GM19395 (cell line): ENCODE measurements at regions not wholly inside any gene's neighbourhood (a gene's known extent, or its start where the extent isn't known, plus 50 kb on each side); places are given as distances from the start of the nearest gene placed in this dataset.
"Not testable (repeated sequence)": the region's sequence is repeated elsewhere in the genome, so short reads cannot be mapped to it uniquely, and the experiment has no call there.

ENCODE experiments used
- ATAC-seq: cut with Tn5 transposase; IDR thresholded peaks from one replicate; pipeline ENCODE4 v1.9.1; 2021; ENCODE audit warnings: mild to moderate bottlenecking, moderate library complexity; ENCODE audit not compliant: unreplicated experiment

DNA sequence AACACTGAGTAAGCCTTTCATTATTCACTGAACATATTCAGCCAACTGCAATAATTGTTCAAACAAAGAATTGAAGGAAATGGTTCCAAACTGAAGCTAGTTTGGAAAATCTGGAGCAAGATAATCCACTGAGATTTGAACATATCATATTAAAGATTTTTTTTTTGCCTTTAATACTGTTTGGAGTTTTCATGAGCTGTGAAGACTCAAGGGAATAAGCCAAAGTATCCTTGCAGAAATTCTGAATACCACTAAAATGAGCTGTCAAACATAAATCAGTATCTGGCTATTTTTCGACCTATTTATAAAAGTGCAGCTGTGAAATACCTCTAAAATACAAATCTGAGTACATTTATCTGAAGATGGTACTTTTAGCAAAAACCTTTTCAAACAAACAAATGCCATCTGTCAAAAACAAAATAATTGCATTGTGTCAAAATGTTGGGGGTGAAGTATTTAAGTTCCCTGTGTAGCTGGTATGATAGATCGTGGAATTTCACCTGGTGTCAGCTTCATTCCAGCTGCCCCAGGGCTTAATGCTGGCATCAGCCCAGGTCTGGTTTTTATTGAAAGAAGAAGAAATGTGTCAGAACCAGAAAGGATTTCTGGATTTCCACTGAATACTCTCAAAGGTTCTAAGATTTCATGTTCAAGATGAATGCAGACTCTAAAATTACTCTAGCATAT, 149.0 kb upstream of the GRAMD2B start:
- ATAC-seq = no peak

GRCh38 chr5:126274763-126275125, 148.5 kb upstream of the GRAMD2B start:
- ATAC-seq = no peak

DNA sequence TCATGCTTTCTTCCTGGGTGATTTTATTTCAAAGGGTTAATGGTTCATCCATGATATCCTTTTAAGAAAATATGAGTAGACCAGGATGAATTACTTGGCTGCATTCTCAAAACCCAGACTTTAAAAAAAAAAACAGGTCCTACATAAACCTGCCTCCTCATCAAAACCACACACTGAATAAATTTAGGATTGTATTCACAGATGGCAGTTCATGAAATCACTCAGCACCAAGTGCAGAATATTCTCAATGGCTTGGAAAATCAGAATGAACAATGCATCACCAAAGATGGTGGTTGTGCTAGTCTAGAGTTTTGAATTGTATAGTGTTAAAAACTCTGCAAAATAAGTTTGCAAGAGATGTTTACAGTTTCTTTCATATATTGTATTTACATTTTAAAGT, 145.4 kb upstream of the GRAMD2B start:
- ATAC-seq = no peak

DNA sequence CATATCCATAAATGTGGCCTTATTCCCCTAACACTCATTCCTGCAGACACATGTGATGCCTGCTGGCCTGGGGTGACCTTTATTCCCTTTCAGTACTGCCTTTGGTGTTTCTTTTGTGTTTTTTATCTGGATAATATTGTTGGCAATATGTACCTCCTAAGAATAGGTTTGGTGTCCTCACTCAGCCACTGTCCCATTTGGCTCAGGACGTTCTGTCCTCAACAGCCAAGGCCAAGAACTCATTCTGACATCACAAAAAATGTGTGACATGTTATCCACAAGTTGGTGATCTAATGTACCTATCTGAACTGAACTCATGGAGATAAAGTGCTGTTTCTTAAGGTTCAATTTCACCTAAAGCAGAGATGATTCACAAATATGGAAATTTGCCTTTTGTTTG, 142.9 kb upstream of the GRAMD2B start:
- no peak for ATAC-seq

DNA sequence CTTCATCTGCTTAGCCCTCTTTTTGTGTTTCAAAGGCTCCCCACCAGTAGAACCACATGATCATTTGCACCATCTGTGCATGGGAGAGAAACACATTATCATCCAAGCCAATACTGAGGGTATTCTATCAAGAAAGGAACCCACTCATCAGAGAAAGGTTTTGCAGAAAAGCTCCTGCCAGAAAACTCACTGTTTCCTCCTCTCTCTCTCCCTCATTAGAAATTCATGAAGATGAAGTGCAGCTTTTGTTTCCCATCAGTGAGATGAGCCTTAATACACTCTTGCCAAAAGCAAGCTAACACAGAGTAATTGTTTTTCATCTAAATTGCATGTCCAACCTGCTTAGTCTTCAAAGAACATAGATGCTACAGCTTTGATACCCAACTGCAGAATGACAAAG, 142.4 kb upstream of the GRAMD2B start:
- ATAC-seq = no peak

DNA sequence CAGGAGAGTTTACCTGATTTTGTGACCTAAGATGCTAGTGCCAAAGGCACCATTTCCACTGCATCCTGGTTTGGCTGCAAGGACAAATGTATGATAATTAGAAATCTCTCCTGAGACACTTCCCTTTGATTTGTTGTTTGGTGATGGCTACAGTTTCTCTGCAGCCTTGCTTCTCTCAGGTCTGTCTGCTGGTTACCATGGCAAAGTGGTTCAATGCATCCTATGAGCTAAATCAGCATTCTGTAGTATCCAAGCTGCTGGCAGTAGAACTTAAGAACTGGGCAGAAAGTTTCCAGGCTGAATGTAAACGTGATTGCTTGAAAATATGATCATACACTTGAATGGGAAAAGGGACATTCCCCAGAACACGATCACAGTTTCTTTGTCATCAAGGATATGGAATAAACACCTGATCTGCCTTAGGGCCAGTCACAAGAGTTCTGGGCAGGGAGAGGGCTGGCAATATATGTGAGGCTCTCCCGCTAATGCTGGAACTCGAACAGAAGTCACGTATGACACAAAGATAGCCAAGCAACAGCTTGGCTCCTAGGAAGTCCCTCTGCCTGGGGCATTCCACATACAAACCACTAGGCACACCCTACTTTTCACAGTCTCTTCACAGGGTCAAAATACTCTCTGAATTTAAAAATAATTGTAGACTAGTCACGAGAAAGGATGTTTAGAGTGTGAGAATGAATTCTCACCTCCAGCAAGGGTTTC, 138.1 kb upstream of the GRAMD2B start:
- no peak for ATAC-seq

DNA sequence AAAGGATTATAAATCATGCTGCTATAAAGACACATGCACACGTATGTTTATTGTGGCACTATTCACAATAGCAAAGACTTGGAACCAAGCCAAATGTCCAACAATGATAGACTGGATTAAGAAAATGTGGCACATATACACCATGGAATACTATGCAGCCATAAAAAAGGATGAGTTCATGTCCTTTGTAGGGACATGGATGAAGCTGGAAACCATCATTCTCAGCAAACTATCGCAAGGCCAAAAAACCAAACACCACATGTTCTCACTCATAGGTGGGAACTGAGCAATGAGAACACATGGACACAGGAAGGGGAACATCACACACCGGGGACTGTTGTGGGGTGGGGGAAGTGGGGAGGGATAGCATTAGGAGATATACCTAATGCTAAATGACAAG, 127.1 kb upstream of the GRAMD2B start:
- not testable (repeated sequence) for ATAC-seq

DNA sequence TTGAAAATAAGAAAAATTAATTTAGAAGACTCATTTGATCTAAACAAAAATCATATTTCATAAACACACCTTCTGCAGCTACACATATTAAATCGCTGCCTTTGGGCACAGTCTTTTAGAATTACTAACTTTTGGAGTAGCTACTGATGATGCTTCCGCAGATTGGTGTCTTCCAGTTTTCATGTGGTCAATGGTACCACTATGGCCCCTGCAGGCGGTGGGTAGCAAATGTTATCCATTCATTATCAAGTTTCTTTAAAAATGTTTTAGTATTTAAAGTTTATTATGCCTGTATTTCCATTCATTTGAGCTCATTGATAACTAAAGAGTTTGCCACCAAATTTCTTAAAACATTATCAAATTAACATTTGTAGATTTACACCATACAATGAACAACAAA, 122.9 kb upstream of the GRAMD2B start:
- ATAC-seq = no peak

GRCh38 chr5:126301056-126301455, 122.2 kb upstream of the GRAMD2B start:
- ATAC-seq = no peak

DNA sequence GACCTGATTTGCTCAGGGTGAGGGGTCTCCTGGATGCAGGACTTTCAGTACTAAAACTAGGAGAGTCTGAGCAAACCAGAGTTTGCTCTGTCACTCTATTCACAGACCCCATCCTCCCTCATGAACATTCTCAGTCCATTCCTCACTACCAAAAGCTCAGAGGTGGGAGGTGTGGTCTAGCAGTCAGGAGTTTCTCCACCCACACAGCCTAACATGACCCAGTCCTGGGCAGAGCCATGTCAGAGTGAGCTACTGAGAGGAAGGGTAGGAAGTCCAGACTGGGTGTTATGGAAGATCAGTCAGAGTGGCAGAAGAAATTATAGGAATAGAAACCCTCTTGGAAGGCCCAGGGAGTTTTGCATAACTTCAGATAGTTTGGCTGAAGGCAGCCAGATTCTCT, 113.3 kb upstream of the GRAMD2B start:
- ATAC-seq = no peak

DNA sequence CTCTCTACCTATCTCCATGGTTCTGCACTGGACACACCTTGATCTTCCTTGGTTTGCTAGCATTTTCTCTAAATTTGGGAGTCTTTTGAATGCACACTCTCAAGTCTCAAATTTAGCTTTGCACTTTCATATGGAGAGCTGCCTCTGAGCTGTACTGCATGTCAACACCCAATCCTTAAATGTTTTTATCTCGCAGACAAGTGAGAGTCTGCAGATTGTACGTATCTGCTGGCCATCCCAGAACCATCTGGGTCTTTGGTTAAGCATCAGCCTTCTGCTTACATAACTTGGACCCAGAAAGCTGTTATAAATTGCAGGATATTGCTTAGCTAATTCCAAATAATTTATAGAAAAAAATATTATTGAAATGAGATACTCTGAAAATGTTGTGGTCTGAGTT, 111.4 kb upstream of the GRAMD2B start:
- ATAC-seq = no peak

DNA sequence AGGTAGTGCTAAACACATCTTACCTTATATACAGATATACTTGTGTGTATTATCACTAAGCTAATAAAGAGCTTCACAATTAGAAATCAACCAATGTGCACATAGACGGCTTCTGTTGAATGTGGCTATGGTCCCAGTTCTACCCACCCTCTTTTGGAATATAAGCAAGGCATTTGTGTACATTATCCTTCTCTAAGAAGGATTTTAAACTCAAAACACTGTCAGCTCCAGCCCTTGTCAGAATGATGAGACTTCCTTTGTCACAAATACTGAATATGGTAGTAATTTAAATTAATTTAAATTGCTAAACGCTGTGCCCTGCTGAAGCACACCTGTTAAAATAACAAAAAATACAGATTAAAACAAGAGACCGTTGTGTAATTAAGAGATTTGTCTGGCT, 107.9 kb upstream of the GRAMD2B start:
- ATAC-seq = no peak

DNA sequence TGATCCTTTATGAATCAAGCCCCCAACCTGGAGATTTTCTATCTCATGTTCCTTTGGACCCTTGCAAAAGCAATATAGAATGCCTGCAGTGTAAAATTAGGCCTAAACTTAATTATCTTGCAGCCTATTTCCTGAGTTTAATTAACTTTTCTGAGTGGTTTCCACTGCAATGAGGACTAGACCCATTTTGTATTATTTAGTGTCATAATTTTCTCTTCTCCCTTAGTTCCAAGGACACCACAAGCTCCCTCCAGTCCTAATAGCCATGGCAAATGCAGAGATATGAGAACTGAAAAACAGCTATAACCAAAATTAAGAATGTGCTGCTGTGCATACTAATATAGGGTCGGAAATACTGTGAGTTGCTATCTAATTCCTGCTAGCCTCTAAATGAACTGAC, 90.9 kb upstream of the GRAMD2B start:
- no peak for ATAC-seq

DNA sequence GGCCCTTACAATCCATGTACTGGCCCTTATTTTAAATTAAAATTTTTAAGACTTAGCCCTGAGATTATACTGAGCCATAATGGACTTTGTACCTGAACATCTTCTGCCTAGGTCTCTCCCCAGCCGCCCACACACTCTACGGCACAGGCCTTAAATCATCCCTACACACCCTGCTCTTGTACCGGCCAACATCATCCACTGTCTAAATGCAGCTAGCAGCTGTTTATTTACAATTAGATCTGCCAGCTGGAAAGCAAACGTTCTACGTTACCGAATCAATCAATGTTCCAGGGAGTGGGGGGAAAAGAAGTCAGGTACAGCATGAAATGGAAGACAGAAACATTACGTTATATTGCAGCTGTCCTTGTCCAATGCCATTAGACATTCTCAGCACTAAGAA, 88.4 kb upstream of the GRAMD2B start:
- no peak for ATAC-seq

GRCh38 chr5:126335886-126336285, 87.3 kb upstream of the GRAMD2B start:
- no peak for ATAC-seq

GRCh38 chr5:126338635-126339034, 84.6 kb upstream of the GRAMD2B start:
- ATAC-seq = no peak

GRCh38 chr5:126339215-126339805, 83.9 kb upstream of the GRAMD2B start:
- peak; percentile 79 for ATAC-seq

GRCh38 chr5:126341906-126342630, 81.1 kb upstream of the GRAMD2B start:
- ATAC-seq = no peak

DNA sequence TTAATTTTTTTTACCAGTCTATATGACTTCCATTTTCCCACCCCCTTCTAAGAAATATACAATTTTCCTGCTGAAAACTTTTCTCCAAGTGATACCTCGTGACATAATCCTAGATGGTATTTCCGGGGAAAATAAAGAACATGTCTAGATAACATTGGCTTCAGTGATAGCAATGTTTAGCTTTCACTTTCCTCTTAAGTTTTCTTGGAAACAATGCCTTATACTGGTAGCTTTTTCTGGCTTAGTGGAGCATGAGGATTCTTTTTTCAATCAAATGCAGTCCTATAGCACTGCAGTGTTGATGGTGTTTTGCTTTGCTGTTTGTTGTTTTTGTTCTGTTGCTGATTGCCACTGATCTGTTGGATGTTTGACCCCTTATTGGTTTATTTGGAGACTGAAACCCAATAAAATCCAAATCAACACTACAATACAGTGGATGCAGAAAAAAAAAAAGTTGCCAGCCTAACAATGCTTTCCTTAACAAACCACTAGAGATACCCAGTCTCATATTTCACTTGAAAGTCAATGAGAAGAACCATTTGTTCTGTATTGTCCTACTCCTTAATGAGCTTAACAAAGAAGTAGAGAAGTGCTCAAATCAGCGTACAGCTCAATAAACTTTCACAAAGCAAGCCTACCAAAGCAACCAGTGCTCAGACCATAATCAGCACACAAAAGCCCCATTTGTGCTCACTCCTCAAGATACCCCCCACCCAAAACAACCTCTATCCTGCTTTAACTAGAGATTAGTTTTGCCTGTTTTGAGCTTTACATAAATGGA, 74.2 kb upstream of the GRAMD2B start:
- ATAC-seq = no peak

- ATAC-seq = no peak
Observed at GRCh38 chr5:126351153-126351552, 72.1 kb upstream of the GRAMD2B start.
